ENCODE measurements at regions not wholly inside any gene's neighbourhood (a gene's known extent, or its start where the extent isn't known, plus 50 kb on each side); places are given as distances from the start of the nearest gene placed in this dataset.

DNA sequence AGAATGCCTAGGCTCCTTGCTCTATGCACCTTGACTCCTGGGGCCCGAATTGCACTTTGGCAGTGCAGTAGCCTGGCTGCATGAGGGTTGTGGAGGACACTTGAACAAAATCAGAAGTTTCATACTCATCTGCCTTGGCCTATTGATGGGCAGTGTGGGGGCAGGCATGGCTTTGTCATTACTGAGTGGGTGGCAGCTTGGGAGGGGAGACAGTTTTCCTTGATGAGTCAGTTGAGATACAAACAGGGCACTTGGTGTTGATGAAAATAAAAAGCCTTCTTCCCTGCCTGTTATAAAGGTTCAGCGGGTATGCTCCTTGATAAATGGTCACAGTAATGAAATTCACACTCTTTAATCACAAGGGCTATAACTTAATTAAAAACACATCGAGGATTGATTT is 126.8 kb upstream of the MAMLD1 start:
- Mint-ChIP-seq H3K36me3 (ENCODE audit: low read depth) (peaks cover 3% of the 10 kb centered on the region), H3K27ac (ENCODE audit: unreplicated experiment) (no peak overlapping the region), H3K9me3 (peaks cover 3% of the 10 kb centered on the region), H3K27me3 (ENCODE audit: low read depth) (no peaks in the 10 kb centered on the region), H3K4me1 (no peaks in the 10 kb centered on the region), H3K4me3 (no peak overlapping the region)
- TF ChIP-seq, protein P1, sequence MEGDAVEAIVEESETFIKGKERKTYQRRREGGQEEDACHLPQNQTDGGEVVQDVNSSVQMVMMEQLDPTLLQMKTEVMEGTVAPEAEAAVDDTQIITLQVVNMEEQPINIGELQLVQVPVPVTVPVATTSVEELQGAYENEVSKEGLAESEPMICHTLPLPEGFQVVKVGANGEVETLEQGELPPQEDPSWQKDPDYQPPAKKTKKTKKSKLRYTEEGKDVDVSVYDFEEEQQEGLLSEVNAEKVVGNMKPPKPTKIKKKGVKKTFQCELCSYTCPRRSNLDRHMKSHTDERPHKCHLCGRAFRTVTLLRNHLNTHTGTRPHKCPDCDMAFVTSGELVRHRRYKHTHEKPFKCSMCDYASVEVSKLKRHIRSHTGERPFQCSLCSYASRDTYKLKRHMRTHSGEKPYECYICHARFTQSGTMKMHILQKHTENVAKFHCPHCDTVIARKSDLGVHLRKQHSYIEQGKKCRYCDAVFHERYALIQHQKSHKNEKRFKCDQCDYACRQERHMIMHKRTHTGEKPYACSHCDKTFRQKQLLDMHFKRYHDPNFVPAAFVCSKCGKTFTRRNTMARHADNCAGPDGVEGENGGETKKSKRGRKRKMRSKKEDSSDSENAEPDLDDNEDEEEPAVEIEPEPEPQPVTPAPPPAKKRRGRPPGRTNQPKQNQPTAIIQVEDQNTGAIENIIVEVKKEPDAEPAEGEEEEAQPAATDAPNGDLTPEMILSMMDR (conservative IDR thresholded peaks at IDR 0.05), result no peak
- no peak for DNase-seq (ENCODE audit: low read depth, low spot score)

DNA sequence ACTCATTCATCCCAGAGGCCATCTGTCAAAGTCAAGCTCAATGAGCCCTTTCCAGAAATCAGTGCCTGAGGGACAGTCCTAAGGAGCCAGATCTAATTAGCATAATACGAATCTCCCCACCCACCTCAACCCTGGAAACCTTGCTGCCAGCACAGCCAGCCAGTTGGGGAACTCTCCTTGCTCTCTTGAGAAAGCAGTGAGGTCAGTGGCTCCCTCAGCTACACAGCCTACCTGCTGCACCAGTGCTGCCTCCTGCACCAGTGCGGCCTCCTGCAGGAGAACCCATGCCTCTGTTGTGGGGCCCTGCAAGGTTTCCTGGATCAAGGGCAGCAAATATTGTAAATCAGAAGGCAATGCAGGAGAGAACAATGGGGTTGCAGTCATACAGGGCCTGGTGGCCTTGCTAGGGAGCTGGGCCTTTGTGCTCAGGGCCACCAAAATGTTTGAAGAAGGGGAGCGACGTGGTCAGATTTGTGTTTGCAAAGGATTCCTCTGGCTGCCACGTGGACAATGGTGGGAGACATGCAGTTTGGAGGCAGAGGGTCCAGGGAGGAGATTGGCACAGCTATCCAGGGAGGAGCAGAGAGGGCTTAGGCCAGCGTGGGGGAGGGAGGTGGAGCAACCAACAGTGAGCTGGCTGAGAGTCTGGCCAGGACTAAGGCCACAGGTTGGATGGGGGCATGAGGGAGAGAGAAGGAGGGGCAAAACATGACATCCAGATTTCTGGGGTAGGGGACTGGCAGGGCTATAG is 124.3 kb upstream of the MAMLD1 start:
- TF ChIP-seq, protein P1 (conservative IDR thresholded peaks at IDR 0.05), result no peak
- no peak for DNase-seq (ENCODE audit: low read depth, low spot score)
- no peaks in the 10 kb centered on the region for H3K4me1 Mint-ChIP-seq
- H3K36me3 Mint-ChIP-seq (ENCODE audit: low read depth), result peaks cover 3% of the 10 kb centered on the region
- H3K4me3 Mint-ChIP-seq, result no peak overlapping the region
- H3K27me3 Mint-ChIP-seq (ENCODE audit: low read depth), result no peaks in the 10 kb centered on the region
- H3K9me3 Mint-ChIP-seq, result peaks cover 3% of the 10 kb centered on the region
- H3K27ac Mint-ChIP-seq (ENCODE audit: unreplicated experiment), result no peak overlapping the region

DNA sequence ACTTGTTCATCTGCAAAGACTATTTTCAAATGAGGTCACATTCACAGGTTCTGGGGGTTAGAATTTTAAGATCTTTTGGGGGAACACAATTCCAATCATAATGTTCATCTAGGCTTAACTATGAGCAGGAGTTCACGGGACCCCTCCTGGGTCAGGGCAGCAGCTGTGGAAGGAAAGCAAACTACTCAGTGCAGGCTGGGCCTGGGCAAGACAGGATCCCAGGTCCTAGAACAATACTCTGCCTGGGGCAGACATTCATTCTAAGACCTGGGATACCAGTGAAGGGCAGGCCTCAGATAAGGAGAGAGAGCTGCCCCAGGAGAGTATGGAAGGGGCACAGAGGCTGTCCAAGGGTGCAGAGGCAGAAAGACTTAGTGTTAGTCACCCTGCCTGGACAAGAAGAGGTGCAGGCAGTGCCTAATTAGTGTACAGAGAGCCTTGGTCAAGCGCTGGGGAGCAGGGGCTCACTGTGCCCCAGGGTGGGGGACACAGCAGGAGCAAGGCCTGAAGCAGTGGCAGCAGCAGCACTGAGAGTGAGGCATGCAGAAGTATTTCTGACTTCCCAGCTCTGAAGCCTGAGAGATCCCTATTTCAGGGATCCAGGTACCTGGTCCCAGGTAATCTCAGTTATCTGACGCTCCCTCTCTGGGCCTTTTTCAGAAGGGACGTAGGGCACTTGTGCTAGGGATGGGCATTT is 123.0 kb upstream of the MAMLD1 start:
- DNase-seq (ENCODE audit: low read depth, low spot score), result no peak
- Mint-ChIP-seq H3K36me3 (ENCODE audit: low read depth) (no peaks in the 10 kb centered on the region), H3K27ac (ENCODE audit: unreplicated experiment) (no peak overlapping the region), H3K9me3 (peaks cover 3% of the 10 kb centered on the region), H3K4me3 (no peak overlapping the region), H3K27me3 (ENCODE audit: low read depth) (no peaks in the 10 kb centered on the region), H3K4me1 (no peaks in the 10 kb centered on the region)
- TF ChIP-seq, protein P1 (conservative IDR thresholded peaks at IDR 0.05), result no peak

DNA sequence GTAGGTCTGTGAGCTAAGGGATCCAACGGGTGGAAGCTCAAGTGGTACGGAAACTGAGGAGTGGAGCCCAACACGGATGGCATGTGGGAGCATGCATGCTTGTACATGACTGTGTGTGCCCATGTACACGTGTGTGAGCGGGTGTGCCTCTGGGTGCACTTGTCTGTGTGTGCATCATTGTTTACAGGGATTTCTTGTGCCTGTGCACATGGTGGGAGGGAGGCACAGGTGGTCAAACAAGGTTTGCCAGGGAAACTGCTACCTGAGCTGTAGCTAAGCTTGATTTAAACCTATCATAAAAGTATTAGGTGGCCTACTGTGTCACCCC is 122.5 kb upstream of the MAMLD1 start:
- TF ChIP-seq, protein P1 (conservative IDR thresholded peaks at IDR 0.05), result no peak
- Mint-ChIP-seq H3K36me3 (ENCODE audit: low read depth) (no peaks in the 10 kb centered on the region), H3K4me3 (no peak overlapping the region)

DNA sequence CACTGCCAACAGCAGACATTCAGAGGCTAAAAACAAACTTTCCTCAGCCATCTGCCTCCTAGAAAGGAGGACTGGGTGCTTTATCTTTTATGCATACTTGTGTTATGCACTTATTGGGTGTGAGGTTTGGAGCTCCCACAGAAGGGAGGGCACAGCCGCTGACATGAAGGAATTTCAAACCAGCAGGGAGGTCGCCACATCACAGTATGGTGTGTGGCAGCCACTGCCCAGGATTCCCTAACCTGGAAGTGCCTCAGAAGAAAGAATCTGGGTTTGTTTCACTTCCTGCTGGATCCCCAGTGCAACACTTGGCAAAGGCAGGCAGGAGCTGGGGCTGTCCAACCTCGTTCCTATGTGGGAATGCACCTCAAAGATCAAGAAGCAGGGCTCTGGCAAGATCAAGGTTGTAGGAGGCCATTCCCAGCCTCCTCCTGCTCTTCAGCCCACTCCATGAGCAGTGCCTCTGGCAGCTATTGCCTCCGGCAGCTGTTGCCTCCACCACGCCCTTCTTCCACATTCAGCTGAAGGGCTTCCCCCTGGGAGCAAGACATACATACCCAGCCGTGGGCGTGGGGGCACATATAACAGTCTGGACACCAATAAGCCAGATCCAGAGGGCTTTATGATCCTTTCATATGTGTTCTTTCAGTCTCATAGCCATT is 109.0 kb upstream of the MAMLD1 start:
- H3K9me3 Mint-ChIP-seq, result no peaks in the 10 kb centered on the region
- H3K36me3 Mint-ChIP-seq (ENCODE audit: low read depth), result no peaks in the 10 kb centered on the region
- TF ChIP-seq, protein P1 (conservative IDR thresholded peaks at IDR 0.05), result no peak
- no peak for DNase-seq (ENCODE audit: low read depth, low spot score)
- no peaks in the 10 kb centered on the region for H3K4me1 Mint-ChIP-seq
- no peak overlapping the region for H3K27ac Mint-ChIP-seq (ENCODE audit: unreplicated experiment)
- H3K4me3 Mint-ChIP-seq, result no peak overlapping the region
- no peaks in the 10 kb centered on the region for H3K27me3 Mint-ChIP-seq (ENCODE audit: low read depth)

More for the DNA sequence above, 122.5 kb upstream of the MAMLD1 start:
- Mint-ChIP-seq H3K4me1 (no peaks in the 10 kb centered on the region), H3K9me3 (peaks cover 4% of the 10 kb centered on the region), H3K27ac (ENCODE audit: unreplicated experiment) (no peak overlapping the region), H3K27me3 (ENCODE audit: low read depth) (no peaks in the 10 kb centered on the region)
- no peak for DNase-seq (ENCODE audit: low read depth, low spot score)
